Suppressor macrophage (primary cell): ENCODE measurements at regions not wholly inside any gene's neighbourhood (a gene's known extent, or its start where the extent isn't known, plus 50 kb on each side); places are given as distances from the start of the nearest gene placed in this dataset.
"Not testable (repeated sequence)": the region's sequence is repeated elsewhere in the genome, so short reads cannot be mapped to it uniquely, and the experiment has no call there.

Experiments used
- DNase-seq, 4 experiments: peaks; one replicate each; pipeline ENCODE4 v3.0.0-alpha.2; 2020 to 2022

DNA sequence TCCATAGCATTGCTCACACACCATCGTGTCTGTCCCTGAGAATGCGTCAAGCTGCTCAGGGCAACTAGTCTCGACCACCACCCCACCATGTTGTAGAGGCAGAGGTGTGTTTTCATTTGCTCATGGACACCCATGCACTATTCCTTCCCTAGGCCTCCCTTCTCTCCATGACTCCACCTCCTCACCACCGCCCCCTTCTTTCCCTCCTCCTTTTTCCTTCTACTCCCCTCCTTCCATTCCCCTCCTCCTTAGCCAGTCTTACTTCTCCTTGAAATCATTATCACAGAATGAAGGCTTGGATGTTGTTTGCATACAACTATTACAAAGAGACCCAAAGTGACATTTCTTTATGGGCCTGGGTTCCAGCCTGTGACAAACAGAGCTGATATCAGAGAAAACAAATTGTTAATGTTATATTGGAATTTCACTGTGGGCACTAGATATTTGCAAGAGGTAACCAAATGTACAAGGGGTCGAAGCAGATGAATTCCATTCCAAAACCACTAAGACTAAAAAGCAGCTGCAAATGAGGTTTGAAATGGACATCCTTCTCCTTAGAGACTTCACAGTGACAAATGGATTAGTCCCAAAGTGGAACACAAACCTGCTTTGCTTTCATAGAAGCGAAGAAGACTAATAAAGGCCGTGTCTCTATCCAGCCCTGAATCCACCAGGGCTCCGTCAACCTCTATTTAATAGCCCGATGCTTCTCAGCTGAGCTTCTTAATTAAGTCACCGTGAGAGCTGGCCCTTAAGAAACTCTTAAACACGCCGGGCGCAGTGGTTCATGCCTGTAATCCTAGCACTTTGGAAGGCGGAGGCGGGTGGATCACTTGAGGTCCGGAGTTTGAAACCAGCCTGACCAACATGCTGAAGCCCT lies 275.8 kb upstream of the SULF2 start:
- DNase-seq: no peak

DNA sequence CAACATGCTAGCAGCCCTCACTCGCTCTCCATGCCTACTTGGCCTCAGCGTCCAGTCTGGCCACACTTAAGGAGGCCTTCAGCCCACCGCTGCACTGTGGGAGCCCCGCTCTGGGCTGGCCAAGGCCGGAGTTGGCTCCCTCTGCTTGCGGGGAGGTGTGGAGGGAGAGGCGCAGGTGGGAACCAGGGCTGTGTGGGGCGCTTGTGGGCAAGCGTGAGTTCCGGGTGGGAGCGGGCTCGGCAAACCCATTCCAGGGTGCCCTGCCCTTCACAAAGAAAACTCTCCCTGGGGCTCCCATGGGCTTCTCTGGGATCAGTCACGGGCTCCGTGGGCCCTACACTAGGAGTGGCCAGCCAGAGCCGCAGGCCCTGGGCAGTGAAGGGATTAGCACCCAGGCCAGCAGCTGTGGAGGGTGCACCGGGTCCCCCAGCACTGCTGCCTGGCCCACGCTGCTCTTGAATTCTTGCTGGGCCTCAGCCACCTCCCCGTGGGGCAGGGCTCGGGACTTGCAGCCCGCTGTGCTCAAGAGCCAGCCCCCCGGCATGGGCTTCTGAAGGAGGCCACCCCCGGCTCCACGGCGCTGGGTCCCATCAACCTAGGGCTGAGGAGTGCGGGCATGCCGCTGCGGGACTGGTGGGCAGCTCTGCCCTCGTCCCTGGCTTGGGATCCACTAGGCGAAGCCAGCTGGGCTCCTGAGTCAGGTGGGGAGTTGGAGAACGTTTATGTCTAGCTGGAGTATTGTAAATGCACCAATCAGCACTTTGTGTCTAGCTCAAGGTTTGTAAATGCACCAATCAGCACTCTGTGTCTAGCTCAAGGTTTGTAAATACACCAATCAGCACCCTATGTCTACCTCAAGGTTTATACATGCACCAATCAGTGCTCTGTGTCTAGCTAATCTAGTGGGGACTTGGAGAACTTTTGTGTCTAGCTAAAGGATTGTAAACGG lies 273.6 kb upstream of the SULF2 start:
- DNase-seq: no peak

DNA sequence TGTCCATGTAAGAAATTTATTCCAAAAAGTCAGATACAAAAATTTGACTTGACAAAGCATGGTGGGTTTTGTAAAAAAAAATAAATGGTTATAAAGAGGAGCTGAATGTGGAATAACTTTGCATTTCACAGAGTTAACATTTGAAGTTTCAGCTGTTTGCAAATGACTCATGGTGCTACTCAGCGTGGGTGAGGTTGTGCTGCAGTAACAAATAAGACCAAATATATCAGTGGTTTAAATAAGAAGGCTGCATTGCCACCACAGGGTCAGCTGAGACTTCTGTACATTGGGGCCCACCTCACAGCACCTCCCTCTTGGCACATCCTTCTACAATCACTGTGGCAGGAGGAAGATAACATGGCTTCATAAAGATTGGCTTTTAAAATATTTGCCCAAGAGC lies 272.5 kb upstream of the SULF2 start:
- DNase-seq: no peak

DNA sequence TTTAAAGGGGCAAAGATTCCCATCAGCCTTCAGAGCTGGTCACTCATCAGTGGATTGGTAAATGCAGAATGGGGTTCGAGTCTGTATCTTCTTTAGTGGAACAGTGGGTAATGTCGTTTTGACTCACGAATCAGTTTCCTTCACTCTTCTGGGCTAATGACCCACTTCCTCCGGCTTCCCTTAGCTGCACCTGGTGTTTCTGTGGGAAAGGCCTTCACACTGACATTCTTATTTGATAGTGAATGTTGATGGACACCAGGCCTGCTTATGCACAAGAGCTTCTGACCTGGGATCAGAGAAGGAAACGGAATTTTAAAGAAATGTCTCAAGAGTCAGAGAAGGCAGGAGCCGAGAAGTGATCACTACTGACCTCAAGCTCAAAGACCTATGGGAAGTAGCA lies 272.0 kb upstream of the SULF2 start:
- no peak for DNase-seq

DNA sequence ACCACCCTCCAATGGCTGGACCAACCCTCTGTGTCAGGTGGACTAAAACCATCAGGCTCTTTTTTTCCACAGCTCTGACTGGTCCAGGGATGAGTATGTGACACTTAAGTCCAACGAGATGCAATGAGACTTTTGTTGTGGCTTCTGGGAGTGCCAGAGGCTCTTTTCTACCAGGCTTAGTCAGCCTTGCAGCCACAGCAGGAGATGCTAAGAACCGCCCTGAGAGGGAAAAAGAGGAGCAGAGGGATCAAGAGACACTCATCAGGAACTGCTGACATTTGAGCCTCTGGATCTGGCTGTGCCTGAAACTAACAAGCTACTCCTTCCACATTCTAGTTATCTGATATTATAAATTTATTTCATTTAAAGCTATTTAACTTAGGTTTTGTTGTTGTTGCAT lies 270.9 kb upstream of the SULF2 start:
- no peak for DNase-seq

GRCh38 chr20:48054051-48054450 lies 268.8 kb upstream of the SULF2 start:
- no peak for DNase-seq

DNA sequence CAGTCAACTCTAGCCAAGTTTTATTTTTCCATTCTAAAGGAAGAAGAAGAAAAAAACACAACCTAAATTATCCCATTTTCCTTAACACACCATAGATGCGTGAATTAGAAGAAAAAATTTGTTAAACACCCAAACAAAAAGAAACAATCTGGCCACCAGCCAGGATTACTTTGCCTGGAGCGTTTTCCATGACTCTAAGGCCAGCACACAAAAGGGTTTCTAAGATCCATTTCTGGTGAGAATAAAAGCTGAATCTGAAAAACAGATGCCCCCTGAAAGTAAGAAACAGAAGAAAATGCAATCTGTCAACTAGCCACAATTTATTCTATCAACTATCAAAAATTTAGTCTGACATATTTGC lies 267.2 kb upstream of the SULF2 start:
- no peak for DNase-seq

DNA sequence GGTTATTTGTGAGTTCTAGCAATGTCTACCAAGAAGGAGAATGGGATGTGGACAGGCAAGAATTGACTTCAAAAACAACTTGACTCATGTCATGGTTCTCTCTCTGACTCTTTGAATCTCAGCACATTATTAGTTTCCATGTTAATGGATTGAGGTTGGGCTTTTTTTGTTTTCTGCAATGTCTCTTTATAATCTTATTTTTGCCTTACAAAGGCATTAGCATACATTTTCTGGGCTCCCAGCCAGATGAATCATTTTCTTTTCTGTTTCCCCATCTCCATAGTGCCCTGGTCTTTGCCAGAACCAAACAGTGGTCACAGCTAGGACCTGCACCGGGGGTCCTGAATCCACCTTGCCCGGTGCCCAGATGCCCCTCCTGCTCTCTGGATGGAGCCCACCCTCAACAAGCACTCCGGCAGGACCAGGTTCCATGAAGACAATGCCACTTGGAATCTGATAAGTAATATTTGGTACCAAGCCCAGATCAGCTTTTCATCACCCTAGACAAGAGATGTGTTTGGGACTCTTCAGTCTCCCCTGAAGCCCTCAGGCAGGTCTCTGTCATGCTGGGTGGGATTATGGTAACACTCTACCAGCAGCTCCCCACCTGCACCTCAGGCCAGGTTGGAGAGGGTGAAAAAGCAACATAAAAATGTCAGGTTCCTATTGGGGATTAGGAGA lies 266.7 kb upstream of the SULF2 start:
- DNase-seq: peak in 1 of 4 experiments; percentile 3

DNA sequence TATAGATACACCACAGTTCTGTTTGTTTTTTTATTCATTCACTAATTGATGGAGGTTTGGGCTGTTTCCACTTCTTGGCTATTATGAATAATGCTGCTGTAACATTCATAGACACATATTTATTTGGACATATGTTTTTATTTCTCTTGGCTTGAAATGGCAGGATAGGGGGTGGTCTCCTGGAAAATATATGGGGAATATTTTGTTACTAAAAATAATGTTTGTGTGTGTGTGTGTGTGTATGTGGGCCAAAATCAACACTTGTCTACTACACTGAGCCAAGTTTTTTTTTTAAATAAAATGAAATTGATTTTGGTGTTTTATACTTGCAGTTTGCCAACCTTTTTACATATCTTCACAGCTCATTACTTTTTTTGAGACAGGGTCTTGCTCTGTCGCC lies 264.4 kb upstream of the SULF2 start:
- DNase-seq: no peak

- no peak for DNase-seq
Observed at GRCh38 chr20:48049171-48049570, 263.9 kb upstream of the SULF2 start.

- no peak for DNase-seq
Observed at GRCh38 chr20:48047447-48047846, 262.2 kb upstream of the SULF2 start.

DNA sequence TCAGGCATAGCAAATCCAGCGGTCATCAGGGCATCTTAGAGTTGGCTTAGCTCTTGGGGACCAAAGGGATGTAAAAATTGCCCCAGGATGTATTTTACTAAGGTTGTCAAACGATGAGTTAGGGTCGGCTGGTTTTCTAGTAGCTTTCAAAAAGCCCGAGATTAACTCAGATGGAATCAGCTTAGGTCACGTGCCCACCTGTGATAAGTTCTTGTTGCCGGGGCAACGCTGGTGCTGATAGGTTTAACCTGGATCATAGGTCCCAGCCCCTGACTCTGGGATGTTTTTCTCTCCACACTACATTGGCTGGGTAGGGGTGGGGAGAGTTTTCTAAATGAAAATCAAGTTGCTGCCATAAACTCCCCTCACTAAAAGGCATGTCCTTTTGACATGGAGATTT lies 257.3 kb upstream of the SULF2 start:
- DNase-seq: no peak

- no peak for DNase-seq
Observed at GRCh38 chr20:48041078-48041780, 255.9 kb upstream of the SULF2 start.

DNA sequence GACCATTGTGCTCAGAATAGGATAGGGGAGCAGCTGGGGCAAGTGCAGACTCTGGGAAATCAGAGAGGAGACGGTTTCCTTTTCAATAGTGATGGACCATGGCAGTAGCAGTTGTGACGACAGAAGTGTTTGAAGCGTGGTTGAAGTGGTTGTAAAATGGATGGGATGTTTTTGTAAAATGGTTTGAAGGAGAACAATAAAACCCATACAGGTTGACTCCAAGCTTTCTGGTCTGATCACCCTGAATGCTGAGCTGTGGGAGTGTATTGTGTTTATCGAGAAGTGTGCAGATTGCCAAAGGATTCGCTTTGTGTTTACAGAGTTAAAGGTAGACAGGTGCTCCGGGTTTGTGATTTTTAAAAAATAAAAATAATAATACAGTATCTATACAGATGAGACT lies 255.2 kb upstream of the SULF2 start:
- DNase-seq: no peak

- no peak for DNase-seq
Observed at GRCh38 chr20:48040051-48040450, 254.8 kb upstream of the SULF2 start.

GRCh38 chr20:48039514-48039913 lies 254.2 kb upstream of the SULF2 start:
- no peak for DNase-seq

- DNase-seq: no peak
Observed at GRCh38 chr20:48038713-48039112, 253.4 kb upstream of the SULF2 start.

DNA sequence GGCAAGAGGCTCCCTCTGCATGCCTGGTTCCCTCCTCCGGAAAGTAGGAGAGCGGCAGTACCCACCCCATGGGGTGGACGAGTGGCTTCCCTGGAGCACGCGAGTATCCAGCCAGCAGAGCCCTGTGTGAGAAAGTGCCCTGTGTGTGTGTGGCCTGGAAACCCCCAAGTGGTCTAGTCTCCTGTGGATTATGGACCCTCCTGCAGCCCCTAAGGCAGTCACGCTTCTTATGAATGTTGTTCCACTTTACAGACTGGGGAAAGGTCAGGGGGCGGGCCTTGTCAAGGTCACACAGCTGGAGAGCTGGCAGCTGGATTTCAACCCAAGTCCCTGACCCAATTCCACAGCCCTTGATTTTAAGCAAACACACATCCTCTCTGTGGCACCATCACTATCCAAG lies 252.5 kb upstream of the SULF2 start:
- not testable (repeated sequence) for DNase-seq

DNA sequence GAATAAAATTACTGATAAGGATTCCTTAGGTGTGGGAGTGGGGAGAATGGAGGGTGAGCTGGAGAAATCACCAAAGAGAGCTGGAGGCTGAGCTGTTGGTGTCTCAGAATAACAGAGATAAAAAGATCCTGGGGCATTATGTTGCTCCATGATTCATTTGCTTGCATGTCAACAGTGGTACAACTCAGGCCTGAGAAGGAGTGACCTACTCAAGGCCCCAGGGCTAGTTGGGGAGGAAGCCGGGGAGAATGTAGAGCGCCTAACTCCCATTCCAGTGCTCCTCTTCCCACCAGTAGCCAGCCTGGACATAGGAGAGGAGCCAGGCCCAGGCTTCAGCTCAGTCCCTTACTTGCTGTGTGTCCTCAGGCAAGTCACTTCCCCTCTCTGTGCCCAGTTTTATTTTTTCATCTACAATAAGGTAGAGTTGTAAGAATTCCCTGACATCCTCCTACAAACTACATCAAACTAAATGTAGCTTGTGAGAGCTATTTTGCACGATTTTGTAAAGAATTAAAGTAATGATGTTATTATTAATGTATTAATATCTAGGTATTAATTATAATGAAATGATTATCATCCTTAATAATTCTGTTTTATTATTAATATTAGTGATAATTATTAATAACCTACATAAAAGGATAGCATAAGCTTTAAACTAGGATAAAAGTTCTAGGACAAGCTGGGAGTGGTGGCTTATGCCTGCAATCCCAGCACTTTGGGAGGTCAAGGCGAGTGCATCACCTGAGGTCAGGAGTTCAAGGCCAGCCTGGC lies 250.9 kb upstream of the SULF2 start:
- no peak for DNase-seq

- peak in 2 of 4 experiments; percentile 4 to 21 for DNase-seq
Observed at GRCh38 chr20:48034751-48035150, 249.5 kb upstream of the SULF2 start.

DNA sequence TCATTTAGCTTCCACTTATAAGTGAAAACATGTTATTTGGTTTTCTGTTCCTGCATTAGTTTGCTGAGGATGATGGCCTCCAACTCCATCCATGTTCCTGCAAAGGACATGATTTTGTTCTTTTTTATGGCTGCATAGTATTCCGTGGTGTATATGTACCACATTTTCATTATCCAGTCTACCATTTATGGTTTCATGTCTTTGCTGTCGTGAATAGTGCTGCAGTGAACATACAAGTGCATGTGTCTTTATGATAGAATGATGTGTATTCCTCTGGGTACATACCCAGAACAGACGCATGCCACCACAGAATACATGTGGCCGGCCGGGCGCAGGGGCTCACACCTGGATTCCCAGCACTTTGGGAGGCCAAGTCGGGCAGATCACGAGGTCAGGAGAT lies 247.7 kb upstream of the SULF2 start:
- DNase-seq: not testable (repeated sequence)

DNA sequence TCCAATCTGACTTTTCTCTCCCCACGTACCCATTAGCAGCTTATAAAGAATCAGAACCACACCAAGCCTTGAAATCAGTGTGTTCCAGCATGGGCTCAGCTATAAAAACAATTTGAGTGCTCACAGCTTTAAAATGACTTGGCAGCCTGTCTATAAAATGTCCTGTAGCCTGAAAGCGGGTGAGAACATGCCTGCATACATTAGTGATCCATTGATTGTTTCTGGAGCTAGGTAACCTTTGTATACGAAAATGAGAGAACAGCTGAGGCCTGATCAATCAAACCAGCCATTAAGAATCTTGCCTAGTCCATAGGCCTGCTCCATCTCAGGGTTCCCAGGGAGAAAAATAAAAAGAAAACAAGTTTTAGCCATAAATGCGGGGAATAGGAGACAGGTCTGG lies 245.8 kb upstream of the SULF2 start:
- DNase-seq: no peak
